ENCODE measurements at regions not wholly inside any gene's neighbourhood (a gene's known extent, or its start where the extent isn't known, plus 50 kb on each side); places are given as distances from the start of the nearest gene placed in this dataset.

DNA sequence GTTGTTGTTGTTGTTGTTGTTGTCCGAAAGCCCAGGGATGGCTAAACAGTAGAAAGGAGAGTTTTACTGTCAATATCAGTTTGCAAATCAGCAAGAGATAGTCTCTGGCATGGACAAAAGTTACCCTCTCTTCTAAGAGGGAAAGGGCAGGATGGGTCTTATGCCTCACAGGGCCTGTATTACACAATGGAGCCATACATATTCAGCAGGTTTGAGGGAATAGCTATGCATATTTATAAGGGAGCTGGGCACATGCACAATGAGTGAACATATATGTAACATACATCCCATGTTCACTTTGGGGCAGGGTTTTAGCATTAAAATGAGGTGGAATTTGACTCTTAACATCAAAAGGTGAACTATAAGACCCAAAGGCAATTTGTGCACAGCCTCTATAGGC, 84.4 kb upstream of the PGBD5 start:
- Histone ChIP-seq H2BK120ac (ENCODE audit: low read depth, low read length) (no peak overlapping the region), H3K4me1 (ENCODE audit: control insufficient read depth, insufficient read depth, low read length) (peaks cover 6% of the 10 kb centered on the region; the same call in 1 of the 2 replicates), H3K56ac (ENCODE audit: extremely low read depth, insufficient read depth, low read length) (no peak overlapping the region), H3K4me3 (ENCODE audit: insufficient read depth, low read depth, low read length) (no peak overlapping the region), H2BK5ac (ENCODE audit: low read depth, low read length, poor library complexity, severe bottlenecking) (no peak overlapping the region), H2BK15ac (ENCODE audit: low read depth, low read length) (no peak overlapping the region), H3K14ac (replicated peaks; ENCODE audit: low read depth, low read length) (no peak overlapping the region), H4K5ac (ENCODE audit: low read depth, low read length) (no peak overlapping the region), H3K79me1 (ENCODE audit: low read depth in 1 of 2, low read length in 2 of 2) (no peaks in the 10 kb centered on the region), H2AK9ac (replicated peaks; ENCODE audit: low read depth, low read length, poor library complexity) (no peak overlapping the region), H3K9ac (ENCODE audit: low read depth, low read length) (no peak overlapping the region), H3K18ac (ENCODE audit: low read depth, low read length) (no peak overlapping the region; the same call in 1 of the 2 replicates), H3K23ac (ENCODE audit: low read depth, low read length) (no peak overlapping the region), H2AK5ac (ENCODE audit: low read depth, low read length) (no peak overlapping the region), H2AFZ (replicated peaks; ENCODE audit: low read length, poor library complexity) (no peak overlapping the region), H3K4ac (ENCODE audit: low read depth, low read length) (no peak overlapping the region), H3K27ac (ENCODE audit: insufficient read depth, low read length) (no peak overlapping the region), H4K20me1 (ENCODE audit: insufficient read depth, low read length) (no peaks in the 10 kb centered on the region), H2BK20ac (ENCODE audit: low read depth, low read length) (no peak overlapping the region), H3K9me3 (ENCODE audit: control insufficient read depth, insufficient read depth, low read length) (peaks cover 2% of the 10 kb centered on the region; the same call in 1 of the 2 replicates), H3K27me3 (ENCODE audit: control insufficient read depth, insufficient read depth, low read length) (no peaks in the 10 kb centered on the region), H3K4me2 (ENCODE audit: low read depth, low read length) (no peak overlapping the region), H4K91ac (ENCODE audit: insufficient read depth, low read depth, low read length) (no peak overlapping the region), H3K9me1 (ENCODE audit: insufficient read depth, low read length) (no peaks in the 10 kb centered on the region), H4K8ac (ENCODE audit: low read depth in 2 of 2, low read length in 2 of 2) (no peak overlapping the region), H3K36me3 (ENCODE audit: control insufficient read depth, insufficient read depth, low read length) (no peaks in the 10 kb centered on the region)
- dilution Hi-C loops (cut with HindIII; ENCODE audit: low sequenced_read_pairs, unreplicated experiment), result no loop called here
- intact Hi-C loops (cut with micrococcal nuclease), result no loop called here
- TF ChIP-seq, protein P1, sequence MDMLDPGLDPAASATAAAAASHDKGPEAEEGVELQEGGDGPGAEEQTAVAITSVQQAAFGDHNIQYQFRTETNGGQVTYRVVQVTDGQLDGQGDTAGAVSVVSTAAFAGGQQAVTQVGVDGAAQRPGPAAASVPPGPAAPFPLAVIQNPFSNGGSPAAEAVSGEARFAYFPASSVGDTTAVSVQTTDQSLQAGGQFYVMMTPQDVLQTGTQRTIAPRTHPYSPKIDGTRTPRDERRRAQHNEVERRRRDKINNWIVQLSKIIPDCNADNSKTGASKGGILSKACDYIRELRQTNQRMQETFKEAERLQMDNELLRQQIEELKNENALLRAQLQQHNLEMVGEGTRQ (IDR thresholded peaks at IDR 0.05; ENCODE audit: low read depth, low read length), result no peak
- TF ChIP-seq, protein P2, sequence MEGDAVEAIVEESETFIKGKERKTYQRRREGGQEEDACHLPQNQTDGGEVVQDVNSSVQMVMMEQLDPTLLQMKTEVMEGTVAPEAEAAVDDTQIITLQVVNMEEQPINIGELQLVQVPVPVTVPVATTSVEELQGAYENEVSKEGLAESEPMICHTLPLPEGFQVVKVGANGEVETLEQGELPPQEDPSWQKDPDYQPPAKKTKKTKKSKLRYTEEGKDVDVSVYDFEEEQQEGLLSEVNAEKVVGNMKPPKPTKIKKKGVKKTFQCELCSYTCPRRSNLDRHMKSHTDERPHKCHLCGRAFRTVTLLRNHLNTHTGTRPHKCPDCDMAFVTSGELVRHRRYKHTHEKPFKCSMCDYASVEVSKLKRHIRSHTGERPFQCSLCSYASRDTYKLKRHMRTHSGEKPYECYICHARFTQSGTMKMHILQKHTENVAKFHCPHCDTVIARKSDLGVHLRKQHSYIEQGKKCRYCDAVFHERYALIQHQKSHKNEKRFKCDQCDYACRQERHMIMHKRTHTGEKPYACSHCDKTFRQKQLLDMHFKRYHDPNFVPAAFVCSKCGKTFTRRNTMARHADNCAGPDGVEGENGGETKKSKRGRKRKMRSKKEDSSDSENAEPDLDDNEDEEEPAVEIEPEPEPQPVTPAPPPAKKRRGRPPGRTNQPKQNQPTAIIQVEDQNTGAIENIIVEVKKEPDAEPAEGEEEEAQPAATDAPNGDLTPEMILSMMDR (conservative IDR thresholded peaks at IDR 0.05; ENCODE audit: low read depth, low read length), result no peak
- no peak for TF ChIP-seq SMC3 (IDR thresholded peaks at IDR 0.05; ENCODE audit: low read depth, low read length)
- POLR2A ChIA-PET (ENCODE audit: unreplicated experiment), result no interaction called here
- no TSS peak for BruUV-seq (replicated peaks)
- CTCF ChIA-PET, result no interaction called here
- DNase-seq, result no peak
- no CpG with 5 or more reads among the region's 1 CpG for WGBS, 2 experiments (ENCODE audit: extremely low coverage in 2 of 2, insufficient read length in 1 of 2)
- no peak for ATAC-seq (ENCODE audit: low read depth)
- in situ Hi-C loops (cut with MboI; ENCODE audit: low sequenced_read_pairs), result no loop called here
